Limb (tissue), 2 donors: ENCODE measurements at regions not wholly inside any gene's neighbourhood (a gene's known extent, or its start where the extent isn't known, plus 50 kb on each side); places are given as distances from the start of the nearest gene placed in this dataset.
A peak's percentile ranks its signal among the peaks of the same experiment; 100 is the strongest.

Experiments used
- DNase-seq, 2 donors: peaks; one replicate each; pipeline ENCODE4 v3.0.0-alpha.2; 2016; ENCODE audit errors: extremely low spot score in 2 of 2

DNA sequence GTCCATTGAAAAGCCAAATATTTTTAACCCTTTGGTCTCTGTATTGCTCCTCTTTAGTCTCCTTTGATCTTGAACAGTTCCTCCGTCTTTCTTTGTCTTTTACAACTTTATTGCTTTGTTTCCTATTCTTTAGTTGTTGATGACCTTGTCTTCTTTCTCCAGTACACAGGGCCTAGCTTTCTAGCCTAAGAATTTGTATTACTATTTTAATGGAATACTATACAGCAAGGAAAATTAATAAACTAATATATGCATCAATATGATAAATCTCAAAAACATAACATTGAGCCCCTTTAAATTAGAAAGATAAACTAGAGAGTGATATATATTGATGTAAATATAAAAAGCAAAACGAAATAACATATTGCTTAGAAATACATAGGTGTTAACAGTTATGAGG, 88.7 kb downstream of the NR1D2 start:
- DNase-seq = no peak

DNA sequence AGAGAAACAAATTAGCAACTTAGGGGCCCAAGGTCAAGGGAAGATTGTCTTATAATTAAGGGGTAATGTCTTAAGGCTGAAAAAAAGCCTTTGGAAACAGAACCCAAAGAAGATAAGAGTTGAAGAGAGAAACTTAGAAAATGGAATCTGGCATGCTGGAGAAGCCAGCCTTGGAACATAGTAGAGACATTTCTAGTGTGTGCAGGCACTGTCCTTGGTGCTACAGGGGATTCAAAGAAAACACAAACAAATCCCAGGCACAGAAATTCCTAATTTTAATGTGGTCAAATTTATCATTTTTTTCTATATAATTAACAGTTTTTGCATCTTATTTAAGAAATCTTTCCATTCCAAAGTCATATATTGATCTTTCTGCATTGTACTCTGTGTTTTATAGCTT, 89.4 kb downstream of the NR1D2 start:
- DNase-seq = no peak

DNA sequence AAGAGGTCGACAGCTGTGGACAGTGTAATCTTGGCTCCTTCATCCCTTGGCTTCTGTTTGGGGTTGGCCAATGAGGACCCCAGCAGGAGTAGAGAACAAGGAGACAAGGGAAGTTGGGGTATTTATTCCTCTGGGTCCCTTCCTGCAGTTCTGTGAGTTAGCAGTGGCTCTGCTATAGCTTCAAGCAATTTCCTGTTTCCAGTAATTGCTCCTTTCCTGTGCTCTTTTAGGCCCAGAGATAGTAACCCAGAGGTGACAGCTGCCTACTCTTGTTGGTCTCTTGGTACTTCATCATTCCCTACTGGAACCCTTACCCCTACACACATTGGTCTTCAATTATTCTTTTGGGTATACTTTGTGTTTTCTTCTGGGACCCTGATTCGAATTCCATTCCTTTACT, 92.9 kb downstream of the NR1D2 start:
- no peak for DNase-seq

DNA sequence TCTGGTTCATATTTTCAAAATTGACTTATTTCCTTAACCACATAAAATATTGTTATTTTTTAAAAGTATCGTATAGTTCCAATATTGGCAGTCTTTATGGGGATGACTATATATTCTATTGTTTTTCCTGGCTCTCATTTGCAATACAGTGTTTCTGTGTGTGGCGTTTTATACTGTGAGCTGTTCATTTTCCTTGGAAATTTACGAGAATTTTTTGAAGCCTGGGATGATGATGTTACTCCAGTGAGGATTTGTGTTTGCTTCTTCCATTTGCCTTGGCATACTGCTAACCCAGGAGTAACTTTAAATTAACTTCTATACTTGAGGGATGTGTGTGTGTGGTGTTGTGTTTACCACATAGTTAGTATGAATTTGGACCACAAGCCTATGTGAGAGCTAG, 95.2 kb downstream of the NR1D2 start:
- DNase-seq = no peak

DNA sequence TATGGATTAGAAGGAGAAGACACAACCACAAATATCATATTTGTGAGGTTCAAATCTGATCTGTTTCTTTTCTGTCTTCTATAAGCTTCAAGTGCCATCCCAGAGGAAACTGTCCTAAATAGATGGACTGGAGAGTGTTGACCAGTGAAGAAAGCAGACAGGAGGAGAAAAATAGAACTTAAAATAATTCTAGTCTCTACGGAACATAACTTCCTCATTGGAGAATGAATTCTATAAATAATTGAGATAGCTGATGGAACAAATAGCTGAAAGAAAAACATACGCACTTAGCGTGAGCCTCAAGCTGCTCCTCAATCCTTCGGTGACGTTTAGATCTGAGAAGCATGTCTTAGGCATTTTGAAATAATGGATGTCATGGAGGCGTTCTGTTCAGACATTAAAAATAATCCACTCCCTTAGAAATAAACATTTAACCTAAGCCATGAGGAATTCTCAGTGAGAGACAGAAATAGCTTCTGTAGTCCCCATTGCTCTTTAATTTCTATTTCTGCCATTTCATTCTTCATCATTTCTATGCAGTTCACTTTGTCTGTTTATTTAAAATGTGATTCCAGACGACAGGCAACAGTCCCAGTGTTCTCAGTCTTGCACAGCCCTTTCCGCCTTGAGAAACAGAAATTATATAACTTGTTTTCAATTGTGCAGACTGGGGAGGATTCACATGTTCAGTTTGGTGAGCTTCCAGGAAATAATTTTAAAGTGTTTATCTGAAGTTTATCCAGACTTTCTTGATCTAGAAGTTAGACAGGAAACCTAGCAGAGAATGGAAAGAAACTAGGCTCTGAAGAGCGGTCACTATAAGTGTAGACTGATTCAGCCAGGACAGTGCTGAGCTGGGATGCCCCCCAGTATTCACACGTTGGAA, 97.3 kb downstream of the NR1D2 start:
- peak in 1 of 2 donors; percentile 41 for DNase-seq

DNA sequence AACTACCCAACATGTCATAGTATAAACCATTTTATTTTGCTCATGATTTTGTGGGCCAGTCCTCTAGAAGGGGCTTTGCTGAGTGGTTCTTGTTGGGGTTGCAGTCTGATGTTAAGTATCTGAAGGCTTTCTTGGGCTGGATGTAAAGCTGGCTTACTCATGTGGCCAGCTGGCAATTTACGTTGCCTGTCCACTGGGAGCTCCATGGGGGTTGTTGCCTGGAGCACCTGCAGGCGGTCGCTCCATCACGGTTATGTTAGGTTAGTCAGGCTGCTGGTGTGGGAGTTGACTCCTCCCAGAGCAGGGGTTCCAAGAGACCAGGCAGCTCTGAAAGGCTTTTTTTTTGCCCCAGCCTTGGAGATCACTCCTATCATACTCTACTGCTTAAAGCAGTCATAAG, 98.1 kb downstream of the NR1D2 start:
- peak in 1 of 2 donors; percentile 32 for DNase-seq

- no peak for DNase-seq
Observed at GRCh38 chr3:24043985-24044384, 98.9 kb downstream of the NR1D2 start.

DNA sequence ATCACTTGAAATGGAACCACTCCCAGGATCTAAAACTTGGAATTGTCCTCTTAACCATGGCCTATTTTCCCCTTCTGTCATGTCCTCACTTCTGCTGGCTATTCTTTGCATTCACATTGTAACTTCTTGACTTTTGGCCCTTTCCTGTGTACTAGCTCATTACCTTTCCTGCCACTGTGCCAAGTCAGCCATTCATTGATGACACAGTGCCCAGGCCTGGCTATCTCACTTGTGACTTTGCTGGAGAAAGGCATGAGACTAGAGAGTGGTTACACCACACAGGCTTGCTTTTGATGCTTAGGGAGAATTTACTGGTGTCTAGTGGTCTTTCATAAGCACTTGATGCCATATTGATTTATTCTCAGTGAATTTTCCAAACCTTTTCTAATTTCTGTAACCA, 101.1 kb downstream of the NR1D2 start:
- DNase-seq = no peak

DNA sequence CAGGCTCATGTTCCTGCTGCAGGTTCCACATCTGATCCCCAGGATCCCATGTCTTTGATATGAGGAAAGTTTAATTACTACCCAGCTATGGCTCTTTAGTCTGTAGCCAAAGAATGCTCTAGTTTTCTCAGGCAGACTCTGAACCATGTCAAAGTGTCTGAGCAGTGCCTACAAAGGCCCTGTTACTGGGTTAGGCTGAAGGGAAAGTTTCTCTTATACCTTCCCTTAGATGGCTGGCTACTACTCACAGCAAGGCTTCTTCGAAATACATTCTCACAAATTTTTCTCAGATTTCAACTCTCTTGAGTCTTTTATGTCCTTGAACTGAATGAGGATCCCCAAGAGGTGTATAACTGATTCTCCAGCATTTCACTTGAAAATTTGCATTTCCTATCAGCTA, 102.4 kb downstream of the NR1D2 start:
- DNase-seq = no peak

DNA sequence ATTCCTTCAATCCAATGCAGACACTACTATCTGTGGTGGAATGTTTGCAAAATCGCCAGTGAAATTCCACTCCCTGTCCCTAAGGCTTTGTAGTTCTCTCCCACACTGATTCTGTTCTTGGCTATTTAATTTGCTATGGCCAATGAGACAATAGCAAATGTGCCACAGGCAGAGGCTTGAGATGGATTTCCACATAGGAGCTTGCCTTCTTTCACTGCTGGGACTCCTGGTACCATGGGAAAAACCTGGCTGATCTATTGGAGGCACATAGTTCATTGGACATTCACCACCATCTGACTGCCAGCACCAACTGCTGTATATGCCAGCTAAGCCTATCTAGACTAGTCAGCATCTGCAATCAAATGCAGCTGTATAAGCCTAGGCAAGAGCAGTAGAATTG, 103.8 kb downstream of the NR1D2 start:
- no peak for DNase-seq

GRCh38 chr3:24052446-24052845, 107.4 kb downstream of the NR1D2 start:
- no peak for DNase-seq

DNA sequence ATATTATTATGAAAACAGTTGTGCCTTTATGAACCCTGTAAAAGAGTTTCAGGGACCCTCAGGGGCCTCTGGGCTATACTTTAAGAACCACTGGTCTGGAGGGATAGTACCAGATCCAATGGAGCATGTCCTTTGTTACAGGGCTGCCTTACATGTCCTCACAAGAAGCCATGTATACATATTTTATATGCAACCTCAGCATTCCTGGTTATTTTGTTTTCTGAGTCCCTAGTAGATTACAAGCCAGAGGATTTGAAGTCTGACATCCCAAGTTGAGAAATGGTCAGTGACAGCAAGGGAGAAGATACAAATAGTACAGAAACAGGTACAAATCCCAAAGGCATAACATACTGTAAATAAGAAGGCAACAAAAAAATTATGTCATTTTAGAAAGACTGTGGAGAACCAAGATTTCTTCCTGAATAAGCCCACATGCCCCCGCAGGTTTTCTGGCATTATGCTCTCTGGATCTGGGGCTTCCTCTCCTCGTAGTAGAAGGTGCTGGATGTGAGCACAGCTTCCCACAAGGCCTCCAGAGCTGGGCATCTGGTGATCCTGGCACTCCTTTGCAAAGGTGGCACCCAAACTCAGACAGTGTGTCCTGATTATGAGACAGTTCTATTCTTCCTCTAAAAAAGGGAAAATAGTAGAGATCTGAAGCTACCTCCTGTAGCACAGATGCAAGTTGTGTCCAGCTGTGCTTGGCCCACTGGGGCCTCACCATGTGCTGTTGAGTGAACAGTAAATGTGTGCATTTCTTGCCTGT, 114.0 kb downstream of the NR1D2 start:
- no peak for DNase-seq

DNA sequence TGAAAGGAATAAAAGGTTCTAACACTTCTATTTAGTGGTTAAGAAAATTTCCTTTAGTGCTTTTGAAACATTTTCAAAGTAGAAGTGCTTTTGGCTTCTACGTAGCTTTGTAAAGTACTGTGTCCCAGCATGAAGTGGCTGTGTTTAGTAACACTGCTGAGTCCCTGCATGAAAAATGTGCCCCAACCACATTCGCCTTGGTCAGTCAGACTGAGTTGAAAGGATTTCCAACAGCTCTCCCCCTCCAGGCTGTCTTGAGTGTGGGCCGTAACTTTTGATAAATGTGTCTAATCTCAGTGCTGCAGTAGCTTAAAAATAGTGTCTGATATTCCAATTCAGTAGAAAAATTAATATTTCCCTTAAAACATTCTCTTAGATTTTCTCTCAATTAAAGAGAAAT, 115.0 kb downstream of the NR1D2 start:
- no peak for DNase-seq

- no peak for DNase-seq
Observed at GRCh38 chr3:24062916-24063315, 117.8 kb downstream of the NR1D2 start.
